Activated CD4-positive, alpha-beta T cell treated with anti-CD3 and anti-CD28 coated beads, Interleukin-2, Interleukin-4, amounts not matched to agents 100 ng/mL and 50 ng/mL, durations not matched to agents 16 hours and 8 hours (primary cell): ENCODE measurements at regions not wholly inside any gene's neighbourhood (a gene's known extent, or its start where the extent isn't known, plus 50 kb on each side); places are given as distances from the start of the nearest gene placed in this dataset.

Experiments
- DNase-seq: peaks from one replicate; pipeline ENCODE4 v3.0.0-alpha.2; 2020; ENCODE audit warnings: low spot score

- DNase-seq = peak; percentile 31
Measured at GRCh38 chr2:64704161-64704560, 50.4 kb upstream of the SERTAD2 start.

GRCh38 chr2:64704996-64705395 is 51.3 kb upstream of the SERTAD2 start:
- DNase-seq = no peak

DNA sequence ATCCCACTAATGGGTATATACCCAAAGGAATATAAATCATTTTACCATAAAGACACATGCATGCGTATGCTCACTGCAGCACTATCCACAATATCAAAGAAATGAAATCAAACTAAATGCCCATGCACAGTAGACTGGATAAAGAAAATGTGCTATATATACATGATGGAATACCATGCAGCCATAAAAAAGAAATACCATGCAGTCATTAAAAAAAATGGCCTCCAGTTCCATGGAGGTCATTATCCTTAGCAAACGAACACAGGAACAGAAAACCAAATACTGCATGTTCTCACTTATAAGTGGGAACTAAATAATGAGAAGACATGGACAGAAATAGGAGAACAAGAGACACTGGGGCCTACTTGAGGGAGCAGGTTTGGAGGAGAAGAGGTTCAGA is 53.6 kb upstream of the SERTAD2 start:
- DNase-seq = no peak

DNA sequence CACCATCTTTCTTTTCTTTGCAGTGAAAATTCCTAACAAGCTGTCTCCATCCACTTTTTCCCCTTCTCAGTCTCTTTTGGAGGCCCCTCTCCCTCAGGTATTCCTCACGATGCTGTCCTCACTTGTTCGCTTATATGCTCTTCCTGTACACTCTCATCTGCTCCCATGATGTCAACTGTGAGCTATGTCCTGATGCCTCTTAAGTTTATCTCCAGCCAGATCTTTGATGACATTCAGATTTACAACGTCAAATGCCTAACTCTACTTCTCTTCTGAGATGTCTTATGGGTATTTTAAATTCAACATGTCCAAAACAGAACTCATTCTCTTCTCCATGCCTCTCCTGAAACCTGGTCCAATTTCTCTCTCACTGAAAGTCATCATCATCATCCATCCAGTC is 55.1 kb upstream of the SERTAD2 start:
- no peak for DNase-seq

DNA sequence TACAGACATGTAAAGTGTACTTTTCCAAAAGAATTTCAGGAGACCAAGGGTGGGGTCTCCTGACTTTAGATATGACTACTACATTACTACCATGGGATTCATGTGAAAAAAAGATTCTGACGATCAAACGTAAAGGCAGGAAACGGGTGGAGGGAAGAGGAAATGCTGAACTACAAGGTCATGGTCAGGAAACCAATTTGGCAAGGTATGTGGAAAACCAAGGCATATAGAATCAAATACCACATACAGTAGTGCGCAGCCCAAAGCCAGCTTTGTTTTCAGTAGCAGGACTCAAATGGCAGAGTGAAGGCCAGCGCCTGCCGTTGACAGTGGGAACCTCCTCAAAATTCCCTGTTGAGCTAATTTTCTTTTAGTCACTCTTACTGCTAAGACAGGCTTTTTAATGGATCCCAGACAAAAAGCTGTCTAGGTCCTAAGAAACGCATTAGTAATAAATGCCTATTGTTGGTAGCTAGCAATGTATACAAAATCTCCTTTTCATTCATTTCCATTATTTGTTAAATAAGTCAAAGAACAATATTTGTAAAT is 57.6 kb upstream of the SERTAD2 start:
- DNase-seq = no peak

GRCh38 chr2:64713686-64714085 is 60.0 kb upstream of the SERTAD2 start:
- DNase-seq = no peak

GRCh38 chr2:64716569-64716968 is 62.9 kb upstream of the SERTAD2 start:
- DNase-seq = no peak

DNA sequence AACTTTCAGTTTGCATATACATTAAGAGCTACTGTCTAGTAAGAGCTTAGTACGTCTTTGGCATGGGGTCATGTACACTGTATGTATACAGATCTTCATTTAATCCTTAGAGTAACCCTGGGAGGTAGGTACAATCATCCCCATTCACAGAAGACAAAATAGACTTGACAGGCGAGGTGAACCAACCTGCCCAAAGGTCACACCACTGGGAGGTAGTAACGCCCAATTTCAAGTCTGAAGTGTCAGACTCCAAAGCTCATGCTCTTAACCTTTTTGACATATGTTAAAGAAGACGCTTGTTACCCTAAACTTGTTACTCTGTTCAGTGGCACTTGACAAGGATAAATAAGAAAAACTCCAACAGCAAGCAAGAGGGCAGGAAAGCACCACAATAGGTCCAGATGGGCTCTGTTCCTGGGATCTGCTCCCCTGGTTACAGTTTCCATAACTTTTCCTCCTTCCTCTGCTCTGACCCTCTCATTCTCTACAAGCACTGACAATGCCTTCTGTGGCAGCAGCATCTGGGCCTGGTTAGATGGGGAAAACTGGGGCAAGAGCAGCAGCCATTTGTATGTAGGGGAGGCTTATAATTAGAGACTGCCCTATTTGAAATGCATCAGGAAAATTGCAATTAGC is 64.7 kb upstream of the SERTAD2 start:
- DNase-seq = no peak

GRCh38 chr2:64720535-64721319 is 67.0 kb upstream of the SERTAD2 start:
- no peak for DNase-seq

DNA sequence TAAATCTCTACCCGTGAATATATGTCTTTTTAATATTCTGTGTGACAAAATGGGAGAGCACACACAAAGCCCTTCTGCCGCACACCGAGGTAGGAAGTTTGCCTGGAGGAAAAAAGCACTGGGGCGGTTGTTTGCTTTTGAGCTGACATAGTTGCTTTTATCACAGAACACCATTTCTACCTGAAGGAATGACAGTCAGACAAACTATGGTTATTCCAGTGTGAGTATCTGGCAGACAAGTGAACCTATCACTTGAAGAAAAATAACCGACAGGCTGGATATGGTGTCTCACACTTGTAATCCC is 67.6 kb upstream of the SERTAD2 start:
- DNase-seq = no peak

GRCh38 chr2:64722291-64723044 is 68.8 kb upstream of the SERTAD2 start:
- no peak for DNase-seq

GRCh38 chr2:64727013-64727767 is 73.5 kb upstream of the SERTAD2 start:
- DNase-seq = peak; percentile 62

GRCh38 chr2:64727843-64728463 is 74.2 kb upstream of the SERTAD2 start:
- no peak for DNase-seq

DNA sequence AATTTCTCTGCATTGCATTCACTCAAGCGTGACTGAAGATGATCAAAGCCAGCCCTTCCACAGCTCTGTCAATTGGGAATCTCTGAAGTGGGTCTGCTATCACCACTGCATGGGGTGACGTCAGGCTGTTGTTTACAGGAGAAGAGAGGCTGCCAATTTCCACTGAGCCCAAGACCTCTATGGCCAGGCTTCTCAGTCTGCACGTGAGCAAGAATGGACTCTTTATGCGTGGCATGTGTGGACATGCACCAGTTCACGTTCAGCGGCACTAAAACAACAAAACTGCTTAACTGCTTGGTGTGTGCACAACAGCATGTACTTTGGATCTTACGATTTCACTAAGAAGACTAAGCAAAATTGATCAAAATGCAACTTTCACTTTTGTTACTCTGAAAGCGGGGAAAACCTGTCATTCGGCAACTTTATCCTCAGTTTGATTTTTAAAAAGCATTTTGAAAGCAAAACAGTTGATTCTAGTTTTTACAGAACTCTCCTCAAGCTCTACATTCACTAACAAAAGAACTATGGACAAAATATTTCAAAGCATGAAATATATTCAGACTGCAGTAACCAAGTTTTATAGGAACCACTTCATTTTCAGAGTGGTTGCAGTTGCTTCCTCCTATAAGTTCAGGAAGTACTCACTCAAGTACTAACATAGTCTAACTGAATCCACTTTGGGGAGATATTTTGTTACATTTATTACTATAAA is 77.0 kb upstream of the SERTAD2 start:
- peak; percentile 59 for DNase-seq

DNA sequence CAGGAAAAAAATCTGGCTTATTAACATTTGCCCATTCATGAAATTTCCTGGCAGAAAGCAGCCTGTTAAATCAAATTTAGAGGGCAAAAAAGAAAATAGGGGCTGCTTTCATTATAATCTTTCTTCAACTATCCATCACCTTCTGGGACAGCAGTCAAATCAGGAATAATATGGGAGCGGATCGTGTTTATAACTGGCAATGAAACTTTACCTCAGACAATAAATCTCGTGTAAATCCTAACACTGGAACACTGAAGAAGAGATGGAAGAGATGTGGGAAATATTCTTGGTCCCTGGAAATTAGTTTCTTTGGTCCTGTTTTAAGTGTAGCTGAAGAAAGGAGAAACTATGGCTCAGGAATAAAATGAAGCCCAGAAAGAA is 77.5 kb upstream of the SERTAD2 start:
- DNase-seq = no peak

GRCh38 chr2:64731746-64732145 is 78.0 kb upstream of the SERTAD2 start:
- DNase-seq = no peak

DNA sequence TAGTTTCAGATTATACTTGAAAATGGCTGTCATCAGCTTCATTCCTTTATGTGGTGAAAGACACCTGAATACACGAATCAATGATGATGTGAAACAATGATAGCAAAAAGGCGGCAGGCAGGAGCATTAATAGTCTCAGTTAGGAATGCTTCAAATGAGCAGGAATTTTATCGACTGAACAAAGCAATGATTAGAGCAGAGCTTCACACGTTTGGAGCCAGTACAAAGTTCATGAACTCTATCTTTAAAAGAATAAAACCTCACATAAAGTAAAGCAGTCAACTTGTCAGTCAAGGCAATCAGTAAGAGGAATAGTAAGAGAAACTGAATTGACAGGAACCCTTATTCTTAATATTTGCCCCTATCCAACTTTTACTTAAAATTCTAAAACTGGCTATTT is 78.4 kb upstream of the SERTAD2 start:
- DNase-seq = no peak

DNA sequence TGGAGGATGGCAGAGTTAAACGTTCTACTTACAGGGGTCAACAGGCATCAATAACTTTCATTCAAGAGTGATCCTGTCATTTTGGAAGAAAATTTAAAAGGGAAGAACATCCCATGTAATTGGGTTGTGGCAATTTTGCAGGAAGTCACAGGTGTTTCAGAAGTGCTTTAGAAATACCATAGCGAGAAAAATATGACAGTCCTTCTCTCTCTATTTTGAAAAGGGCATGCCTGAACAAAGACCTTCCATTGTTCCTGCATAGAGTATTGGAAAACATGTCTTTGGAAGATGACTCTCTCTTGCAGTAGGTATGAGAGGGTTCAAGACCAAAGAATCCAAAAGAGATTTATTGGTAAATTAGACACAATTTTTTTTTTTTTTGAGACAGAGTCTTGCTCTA is 81.8 kb upstream of the SERTAD2 start:
- DNase-seq = no peak

GRCh38 chr2:64737547-64737946 is 83.8 kb upstream of the SERTAD2 start:
- DNase-seq = peak; percentile 75

DNA sequence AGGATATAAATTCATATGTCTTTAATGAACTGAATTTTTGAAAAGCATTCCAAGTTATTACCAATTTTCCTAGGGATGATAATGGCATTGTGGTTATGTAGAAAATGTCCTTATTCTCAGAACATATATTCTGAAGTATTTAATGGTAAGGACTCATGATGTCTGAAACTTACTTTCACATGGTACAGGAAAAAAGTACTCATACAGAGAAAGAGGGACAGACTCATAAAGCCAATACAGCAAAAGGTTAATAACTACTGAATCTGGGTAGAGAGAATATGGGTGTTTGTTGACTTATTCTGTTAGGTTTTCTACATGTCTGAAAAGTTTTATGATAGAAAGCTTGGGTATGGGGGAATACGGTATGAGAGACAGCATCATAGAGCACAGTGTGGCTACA is 84.3 kb upstream of the SERTAD2 start:
- DNase-seq = peak; percentile 66

- no peak for DNase-seq
Measured at GRCh38 chr2:64742678-64743077, 89.0 kb upstream of the SERTAD2 start.
